Heart left ventricle (tissue), 13 donors: ENCODE measurements at regions not wholly inside any gene's neighbourhood (a gene's known extent, or its start where the extent isn't known, plus 50 kb on each side); places are given as distances from the start of the nearest gene placed in this dataset.

Experiments
- POLR2A ChIP-seq, 2 donors: fragments of 450-650 bp; IDR thresholded peaks; one replicate each; pipeline ENCODE4 v1.6.1; 2017; ENCODE audit warnings: antibody characterized with exemption in 2 of 2, mild to moderate bottlenecking in 2 of 2, moderate library complexity in 2 of 2
- TF ChIP-seq, protein P1 (sequence below), 12 donors: fragments of 200-600 bp; sonication (generic) in 4 of 12; IDR thresholded peaks; one replicate each; pipeline versions ENCODE4 v1.5.0 to v1.8.0; 2018 to 2022; ENCODE audit warnings: antibody characterized with exemption in 12 of 12, mild to moderate bottlenecking in 5 of 12
- donor health status: ischemic (EF 13 %, LVEDD 7.1; RV severe dilation, severe dysfunction).
- donor health status: DM: no; HTN: yes; CAD: no.
- donor health status: DM: no; HTN: no; CAD: no.
- donor health status: ischemic (EF 25% LVEDD 6.9; RV normal size, moderate dysfunction).
- donor health status: ischemic (EF 25% LVEDD 5.7; RV mildly dilated, moderate dysfunction).
- donor health status: ischemic (EF 35%, LVEDD 5.7; RV mildly dilated, moderate dysfunction).
- donor health status: nonischemic (EF 11% LVEDD 7.7; RV severe dilation, severe dysfunction).
- donor health status: DM: yes; HTN: yes; CAD: no.
- donor health status: PGD.
- donor health status: ischemic (EF 29% LVEDD 5.4; RV normal size, mild dysfunction).
- donor health status: nonischemic (EF 23%, LVEDD 6.1; RV moderate dilation, normal function).

DNA sequence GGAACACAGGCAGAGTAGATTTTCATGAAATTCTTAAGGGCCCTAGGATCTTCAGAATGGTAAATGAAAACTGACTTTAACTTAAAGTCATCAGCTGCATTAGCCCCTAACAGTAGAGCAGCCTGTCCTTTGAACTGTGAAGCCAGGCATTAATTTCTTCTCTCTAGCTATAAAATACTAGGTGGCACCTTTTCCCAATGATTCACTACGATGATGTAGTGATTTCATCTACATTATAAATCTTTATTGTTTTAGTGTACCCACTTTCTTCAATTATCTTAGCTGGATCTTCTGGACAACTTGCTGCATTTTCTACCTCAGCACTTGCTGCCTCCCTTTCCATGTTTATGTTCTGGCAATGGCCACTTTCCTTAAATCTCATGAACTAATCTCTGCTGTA is 290.5 kb downstream of the NOL4 start:
- TF ChIP-seq, protein P1, sequence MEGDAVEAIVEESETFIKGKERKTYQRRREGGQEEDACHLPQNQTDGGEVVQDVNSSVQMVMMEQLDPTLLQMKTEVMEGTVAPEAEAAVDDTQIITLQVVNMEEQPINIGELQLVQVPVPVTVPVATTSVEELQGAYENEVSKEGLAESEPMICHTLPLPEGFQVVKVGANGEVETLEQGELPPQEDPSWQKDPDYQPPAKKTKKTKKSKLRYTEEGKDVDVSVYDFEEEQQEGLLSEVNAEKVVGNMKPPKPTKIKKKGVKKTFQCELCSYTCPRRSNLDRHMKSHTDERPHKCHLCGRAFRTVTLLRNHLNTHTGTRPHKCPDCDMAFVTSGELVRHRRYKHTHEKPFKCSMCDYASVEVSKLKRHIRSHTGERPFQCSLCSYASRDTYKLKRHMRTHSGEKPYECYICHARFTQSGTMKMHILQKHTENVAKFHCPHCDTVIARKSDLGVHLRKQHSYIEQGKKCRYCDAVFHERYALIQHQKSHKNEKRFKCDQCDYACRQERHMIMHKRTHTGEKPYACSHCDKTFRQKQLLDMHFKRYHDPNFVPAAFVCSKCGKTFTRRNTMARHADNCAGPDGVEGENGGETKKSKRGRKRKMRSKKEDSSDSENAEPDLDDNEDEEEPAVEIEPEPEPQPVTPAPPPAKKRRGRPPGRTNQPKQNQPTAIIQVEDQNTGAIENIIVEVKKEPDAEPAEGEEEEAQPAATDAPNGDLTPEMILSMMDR (IDR thresholded peaks at IDR 0.05) = no peak
- no peak for TF ChIP-seq POLR2A (IDR thresholded peaks at IDR 0.05)
